HG03575 (cell line): ENCODE measurements at regions not wholly inside any gene's neighbourhood (a gene's known extent, or its start where the extent isn't known, plus 50 kb on each side); places are given as distances from the start of the nearest gene placed in this dataset.
"Not testable (repeated sequence)": the region's sequence is repeated elsewhere in the genome, so short reads cannot be mapped to it uniquely, and the experiment has no call there.

Experiments used
- ATAC-seq: cut with Tn5 transposase; IDR thresholded peaks from one replicate; pipeline ENCODE4 v1.9.1; 2021; ENCODE audit not compliant: unreplicated experiment, insufficient number of reproducible peaks, low FRiP score; ENCODE audit errors: extremely low read depth

- ATAC-seq, result no peak
Observed at GRCh38 chr7:21326921-21327320, 101.0 kb upstream of the SP4 start.

GRCh38 chr7:21327422-21328409, 100.2 kb upstream of the SP4 start:
- no peak for ATAC-seq

- ATAC-seq, result no peak
Observed at GRCh38 chr7:21330462-21331178, 97.3 kb upstream of the SP4 start.

GRCh38 chr7:21334906-21335305, 93.0 kb upstream of the SP4 start:
- ATAC-seq, result no peak

DNA sequence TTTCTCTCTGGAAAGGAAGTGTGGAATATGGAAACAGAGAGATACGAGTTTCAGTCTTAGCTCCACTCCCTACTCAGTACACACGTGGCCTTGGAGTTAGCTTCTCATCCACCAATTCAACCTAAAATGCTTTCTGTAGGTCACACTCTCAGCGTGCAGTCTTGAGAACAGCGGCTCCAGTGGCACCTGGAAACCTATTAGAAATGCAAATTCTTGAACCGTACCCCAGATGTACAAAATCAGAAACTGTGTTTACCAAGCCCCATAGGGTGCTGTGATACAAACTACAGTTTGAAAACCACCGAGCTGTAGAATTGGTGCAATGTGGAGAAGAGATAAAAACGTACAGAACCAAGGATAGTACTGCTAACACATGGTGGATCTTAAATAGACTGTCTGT, 91.1 kb upstream of the SP4 start:
- ATAC-seq, result no peak

DNA sequence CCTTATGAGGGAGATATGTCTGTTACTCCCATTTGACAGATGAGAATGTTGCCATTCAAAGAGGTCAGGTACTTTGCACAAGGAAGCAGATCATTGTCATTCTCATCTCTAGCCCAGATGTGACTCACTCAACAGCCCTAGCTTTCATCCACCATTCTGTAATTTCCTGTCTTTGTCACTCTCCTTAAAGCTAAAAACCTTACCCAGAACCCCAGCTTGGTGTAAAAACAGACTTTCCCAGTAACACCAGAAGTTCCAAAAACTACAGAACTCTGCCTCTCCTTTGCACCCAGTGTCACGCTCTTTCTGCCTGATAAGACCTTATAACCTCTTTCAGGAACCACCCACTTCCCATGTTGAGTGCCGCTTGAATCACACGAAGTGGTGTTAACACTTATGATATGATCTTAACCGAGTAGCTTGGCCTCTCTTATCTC, 89.1 kb upstream of the SP4 start:
- ATAC-seq, result no peak

GRCh38 chr7:21344900-21345299, 83.0 kb upstream of the SP4 start:
- ATAC-seq, result not testable (repeated sequence)

DNA sequence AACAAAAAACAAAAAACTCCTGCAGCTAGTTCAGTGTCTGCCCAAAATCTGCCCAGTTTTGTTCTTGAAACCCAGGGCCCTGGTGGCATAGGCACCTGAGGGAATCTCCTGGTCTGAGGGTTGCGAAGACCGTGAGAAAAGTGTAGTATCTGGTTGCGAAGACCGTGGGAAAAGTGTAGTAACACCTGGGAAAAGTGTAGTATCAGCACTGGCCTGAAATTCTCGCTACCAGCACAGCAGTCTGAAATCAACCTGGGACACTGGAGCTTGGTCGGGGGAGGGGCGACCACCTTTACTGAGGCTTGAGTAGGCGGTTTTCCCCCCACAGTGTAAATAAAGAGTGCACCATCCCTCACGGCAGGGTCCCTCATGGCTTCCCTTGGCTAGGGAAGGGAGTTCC, 82.5 kb upstream of the SP4 start:
- ATAC-seq, result peak; percentile 54

- no peak for ATAC-seq
Observed at GRCh38 chr7:21346297-21346696, 81.6 kb upstream of the SP4 start.

DNA sequence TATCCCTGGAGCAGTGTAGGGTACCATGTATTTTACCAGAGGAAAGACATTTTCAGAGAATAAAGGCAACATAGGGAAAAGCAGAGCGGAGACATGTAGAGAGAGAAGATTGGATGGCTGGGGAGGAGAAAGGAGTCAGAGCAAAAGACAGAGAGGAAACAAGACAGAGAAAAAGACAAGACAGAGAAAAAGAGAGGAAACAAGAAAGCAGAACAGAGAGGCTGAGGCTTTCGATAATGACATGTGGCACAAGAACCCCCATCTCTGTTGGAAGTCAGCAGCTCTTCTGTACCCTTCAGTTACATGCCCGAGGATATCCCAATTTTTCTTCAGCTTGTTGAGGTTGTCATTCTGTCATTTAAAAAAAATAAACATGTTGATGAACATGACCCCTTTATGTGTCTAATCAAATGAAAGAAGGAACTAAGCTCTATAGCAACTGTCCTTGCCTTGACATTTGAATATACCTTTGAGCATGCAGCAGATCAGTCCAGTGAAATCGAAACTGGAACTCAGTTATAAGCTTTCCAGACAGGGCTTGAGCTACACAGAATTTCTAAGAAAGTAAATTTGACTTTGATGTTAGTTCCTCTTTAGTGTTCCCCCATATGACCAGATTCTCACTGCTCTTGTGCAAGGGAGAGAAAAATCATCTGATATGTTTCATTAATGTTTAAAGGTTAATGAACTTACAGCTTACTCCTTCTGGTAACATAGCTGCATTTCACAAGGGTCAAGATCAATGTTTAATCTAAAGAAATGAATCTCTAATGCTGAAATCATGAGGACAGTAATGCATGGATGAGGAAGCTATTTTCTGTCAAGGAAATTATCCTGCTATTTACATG, 75.1 kb upstream of the SP4 start:
- ATAC-seq, result peak; percentile 77

GRCh38 chr7:21353388-21353780, 74.5 kb upstream of the SP4 start:
- no peak for ATAC-seq

DNA sequence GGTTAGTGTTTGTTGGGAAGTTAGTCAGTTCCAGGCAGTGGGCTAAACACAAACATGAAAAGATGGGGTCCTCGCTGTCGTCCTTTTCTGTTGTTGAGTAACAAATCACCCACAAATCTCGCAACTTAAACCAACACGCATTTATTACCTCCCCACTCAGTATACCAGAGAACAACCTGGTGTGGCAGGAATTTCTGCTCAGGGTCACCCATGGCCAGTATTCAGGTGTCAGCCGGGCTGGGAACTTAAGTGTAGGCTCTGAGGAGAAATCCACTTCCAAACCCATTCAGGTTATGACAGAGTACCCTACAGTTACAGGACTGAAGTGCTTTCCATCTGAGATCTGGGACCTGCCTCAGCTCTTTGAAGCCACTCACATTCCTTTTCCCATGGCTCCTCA, 73.6 kb upstream of the SP4 start:
- ATAC-seq, result no peak

DNA sequence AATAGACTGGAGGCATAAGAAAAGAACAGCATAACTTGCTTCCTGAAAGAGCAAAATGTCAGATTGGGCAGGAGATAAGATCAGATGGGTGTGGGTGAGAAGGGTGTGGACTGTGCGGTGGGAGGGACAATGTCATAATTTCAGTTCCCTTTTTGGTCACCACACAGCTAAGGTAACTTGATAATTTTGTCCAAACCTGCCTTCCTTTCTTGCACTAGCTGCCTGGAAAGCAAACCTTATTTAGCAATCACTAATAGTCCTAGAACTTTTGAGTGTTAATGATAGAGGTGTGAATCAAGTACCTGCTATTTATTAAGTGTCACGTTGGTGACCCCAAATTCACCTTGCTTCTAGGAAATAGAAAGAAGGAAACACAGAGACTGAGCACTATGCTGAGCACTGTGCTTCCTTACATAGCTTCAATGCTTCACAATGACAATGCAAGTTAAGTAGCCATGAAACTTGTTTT, 72.4 kb upstream of the SP4 start:
- peak; percentile 86 for ATAC-seq

DNA sequence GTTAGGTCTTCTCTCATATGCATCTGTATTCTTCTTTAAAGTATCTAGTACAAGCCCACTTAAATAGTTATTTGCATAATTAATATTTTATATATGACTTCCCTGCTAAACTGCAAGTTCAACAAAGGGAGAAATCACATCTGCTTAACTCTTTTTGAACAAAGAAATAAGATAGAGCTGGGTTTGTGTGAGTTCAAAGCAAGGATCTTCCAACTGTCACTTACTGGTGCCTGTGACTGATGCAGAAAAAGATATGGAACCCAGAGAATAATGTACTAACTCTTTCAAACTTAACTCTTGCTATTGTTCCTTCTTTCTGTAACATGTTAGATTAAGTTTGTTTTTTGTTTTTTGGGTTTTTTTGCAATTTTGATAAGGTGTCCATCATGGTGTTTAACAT, 71.3 kb upstream of the SP4 start:
- no peak for ATAC-seq

DNA sequence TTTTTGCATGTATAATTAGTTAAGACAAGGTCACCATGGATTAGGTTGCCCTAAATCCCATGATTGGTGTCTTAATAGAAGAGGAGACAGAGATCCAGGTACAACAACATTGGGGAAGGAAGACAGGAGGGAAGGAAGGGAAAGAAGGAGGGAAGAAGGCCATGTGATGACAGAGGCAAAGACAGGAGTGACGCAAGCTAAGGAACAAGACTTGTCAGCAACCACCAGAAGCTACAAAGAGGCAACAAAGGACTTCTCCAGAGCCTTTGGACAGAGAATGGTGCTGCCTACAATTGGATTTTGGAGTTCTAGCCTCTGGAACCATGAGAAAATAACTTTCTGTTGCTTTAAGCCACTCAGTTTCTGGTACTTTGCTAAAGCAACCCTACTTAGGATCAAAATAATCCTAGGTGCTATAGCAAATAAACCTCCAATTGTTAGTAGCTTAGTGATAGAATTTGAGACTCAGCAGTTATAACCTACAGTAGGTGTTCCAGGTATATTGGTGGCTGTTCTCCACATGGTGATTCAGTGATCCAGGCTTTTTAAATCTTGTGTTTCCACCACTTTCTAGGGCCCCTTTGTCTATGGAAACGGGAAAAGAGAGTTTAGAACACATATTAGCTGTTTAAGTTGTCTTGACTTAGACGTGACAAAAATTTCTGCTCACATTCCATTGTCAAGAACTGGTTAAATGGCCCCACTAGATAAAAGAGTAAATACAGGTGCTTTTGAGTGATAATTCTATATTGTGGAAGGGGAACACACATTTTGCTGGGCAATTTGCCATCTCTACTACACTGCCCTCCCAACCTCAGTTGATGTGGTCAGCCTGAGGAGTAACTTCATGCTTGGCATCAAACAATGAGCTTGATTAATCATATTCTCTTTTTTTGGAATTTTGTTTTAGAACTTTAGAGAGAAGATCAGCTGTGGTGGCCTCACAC, 70.5 kb upstream of the SP4 start:
- ATAC-seq, result no peak

DNA sequence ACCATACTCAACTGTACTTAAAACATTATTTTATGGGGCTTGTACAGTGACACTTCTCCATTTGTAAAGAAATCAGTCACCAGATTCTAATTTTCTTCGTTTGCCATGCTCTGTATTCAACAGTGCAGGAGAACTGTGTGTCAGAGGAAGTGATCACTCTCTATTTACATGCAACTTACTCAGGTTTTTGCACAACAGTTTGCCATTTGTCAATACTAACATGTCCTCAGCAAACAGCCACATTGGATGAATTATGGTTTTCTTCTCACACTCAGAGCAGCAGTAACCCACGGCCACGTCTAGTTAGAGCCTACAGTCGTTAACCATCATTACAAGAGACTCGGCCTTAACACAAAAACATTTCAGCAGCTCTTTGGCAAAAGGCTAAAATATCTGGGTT, 69.2 kb upstream of the SP4 start:
- no peak for ATAC-seq

DNA sequence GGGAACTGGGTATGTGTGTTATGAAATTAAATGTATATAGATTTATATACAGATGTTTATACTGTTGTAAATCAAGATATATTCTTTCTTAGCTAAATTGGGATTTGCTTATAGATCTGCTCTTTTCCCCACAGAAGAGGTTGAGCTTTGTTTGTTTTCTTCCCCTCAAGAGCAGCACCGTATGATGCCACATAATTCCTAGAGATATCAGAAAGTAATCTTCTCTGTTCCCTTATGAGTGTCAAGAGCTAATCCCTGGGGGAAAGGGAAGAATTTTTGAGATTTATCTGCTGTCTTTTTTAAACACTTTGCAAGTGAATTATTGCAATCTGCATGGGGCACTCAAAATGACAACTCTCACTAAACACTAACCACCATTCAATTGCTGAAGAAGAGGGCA, 68.7 kb upstream of the SP4 start:
- no peak for ATAC-seq

GRCh38 chr7:21361413-21362125, 66.3 kb upstream of the SP4 start:
- ATAC-seq, result no peak
